ENCODE measurements at regions not wholly inside any gene's neighbourhood (a gene's known extent, or its start where the extent isn't known, plus 50 kb on each side); places are given as distances from the start of the nearest gene placed in this dataset.

GRCh38 chr10:105837951-105838350, 1196.9 kb downstream of the SORCS3 start:
- Histone ChIP-seq H2AFZ (ENCODE audit: control insufficient read depth, low read length) (peak overlapping the region; percentile 12), H3K27ac (ENCODE audit: control insufficient read depth, insufficient read depth, low read length) (no peak overlapping the region), H3K9me3 (ENCODE audit: control insufficient read depth, low read depth, low read length) (no peaks in the 10 kb centered on the region), H3K27me3 (ENCODE audit: control insufficient read depth, extremely low read depth, insufficient read depth, low read length) (no peaks in the 10 kb centered on the region), H3K79me2 (ENCODE audit: control insufficient read depth, insufficient read depth, low read length) (no peaks in the 10 kb centered on the region), H3K4me2 (ENCODE audit: control insufficient read depth, extremely low read depth, insufficient read depth, low read depth, low read length) (peak overlapping the region; percentile 27), H3K4me3 (ENCODE audit: control insufficient read depth in 2 of 3, extremely low read depth in 1 of 3, insufficient read depth in 2 of 3, low read depth in 1 of 3, low read length in 3 of 3) (no peak overlapping the region), H3K36me3 (ENCODE audit: control insufficient read depth in 2 of 2, extremely low read depth in 1 of 2, insufficient read depth in 2 of 2, low read length in 2 of 2) (no peaks in the 10 kb centered on the region), H3K9ac (ENCODE audit: control insufficient read depth, extremely low read depth, insufficient read depth, low read length) (no peak overlapping the region), H3K9me1 (ENCODE audit: control insufficient read depth, extremely low read depth, insufficient read depth, low read length) (no peaks in the 10 kb centered on the region), H4K20me1 (ENCODE audit: control insufficient read depth, extremely low read depth, insufficient read depth, low read length) (no peaks in the 10 kb centered on the region), H3K4me1 (ENCODE audit: control insufficient read depth, extremely low read depth, insufficient read depth, low read length) (no peaks in the 10 kb centered on the region)
- no peak for DNase-seq (ENCODE audit: low read depth, low spot score)
- no peak for FAIRE-seq
- dilution Hi-C loops (cut with MboI; ENCODE audit: extremely low pct_ligation_motif_present, low sequenced_read_pairs) = no loop called here
- TF ChIP-seq, protein P1, sequence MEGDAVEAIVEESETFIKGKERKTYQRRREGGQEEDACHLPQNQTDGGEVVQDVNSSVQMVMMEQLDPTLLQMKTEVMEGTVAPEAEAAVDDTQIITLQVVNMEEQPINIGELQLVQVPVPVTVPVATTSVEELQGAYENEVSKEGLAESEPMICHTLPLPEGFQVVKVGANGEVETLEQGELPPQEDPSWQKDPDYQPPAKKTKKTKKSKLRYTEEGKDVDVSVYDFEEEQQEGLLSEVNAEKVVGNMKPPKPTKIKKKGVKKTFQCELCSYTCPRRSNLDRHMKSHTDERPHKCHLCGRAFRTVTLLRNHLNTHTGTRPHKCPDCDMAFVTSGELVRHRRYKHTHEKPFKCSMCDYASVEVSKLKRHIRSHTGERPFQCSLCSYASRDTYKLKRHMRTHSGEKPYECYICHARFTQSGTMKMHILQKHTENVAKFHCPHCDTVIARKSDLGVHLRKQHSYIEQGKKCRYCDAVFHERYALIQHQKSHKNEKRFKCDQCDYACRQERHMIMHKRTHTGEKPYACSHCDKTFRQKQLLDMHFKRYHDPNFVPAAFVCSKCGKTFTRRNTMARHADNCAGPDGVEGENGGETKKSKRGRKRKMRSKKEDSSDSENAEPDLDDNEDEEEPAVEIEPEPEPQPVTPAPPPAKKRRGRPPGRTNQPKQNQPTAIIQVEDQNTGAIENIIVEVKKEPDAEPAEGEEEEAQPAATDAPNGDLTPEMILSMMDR (optimal IDR thresholded peaks at IDR 0.05 in 1 of 3, IDR thresholded peaks at IDR 0.05 in 1 of 3, conservative IDR thresholded peaks at IDR 0.05 in 1 of 3; ENCODE audit: extremely low read depth in 1 of 3, insufficient read depth in 2 of 3, low read length in 3 of 3) = no peak
- no peak for TF ChIP-seq EZH2 (IDR thresholded peaks at IDR 0.05; ENCODE audit: low read length)

DNA sequence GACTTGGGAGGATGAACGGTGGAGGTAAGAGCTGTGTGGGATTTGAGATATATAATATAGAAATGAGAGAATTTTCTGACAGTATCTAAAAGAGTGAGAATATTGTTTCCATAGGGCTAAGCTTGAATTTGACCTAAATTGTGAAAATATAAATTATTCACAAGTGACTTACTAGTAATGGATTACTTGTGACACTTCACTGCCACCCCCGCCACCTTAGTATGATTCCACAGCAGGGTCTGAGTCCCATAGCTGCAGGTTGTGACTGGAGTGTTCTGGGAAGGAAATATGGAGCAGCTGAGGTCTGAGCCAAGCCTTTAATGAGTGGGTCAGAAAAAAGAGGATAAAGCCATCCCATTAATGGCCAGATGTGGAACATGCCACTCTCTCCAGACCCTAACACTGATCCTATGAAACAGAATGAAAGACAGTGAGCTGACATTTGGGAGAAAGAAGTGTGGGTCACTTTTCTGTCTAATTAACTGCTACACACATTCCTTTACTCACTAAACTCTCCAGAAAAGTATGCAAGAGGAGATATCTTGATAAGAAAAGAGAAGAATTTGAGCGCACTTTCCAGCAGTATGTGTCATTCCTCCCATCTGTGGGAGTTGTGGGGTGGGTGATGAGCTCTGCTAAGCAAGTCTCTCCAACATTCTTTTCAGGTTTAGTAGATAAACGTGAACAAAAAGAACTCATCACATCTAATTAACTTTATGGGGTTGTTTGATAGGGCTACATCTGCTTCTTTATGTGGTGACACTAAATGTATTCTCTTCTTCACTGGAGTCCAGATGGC, 1193.4 kb downstream of the SORCS3 start:
- dilution Hi-C loops (cut with MboI; ENCODE audit: extremely low pct_ligation_motif_present, low sequenced_read_pairs) = no loop called here
- FAIRE-seq (no peak), DNase-seq (ENCODE audit: low read depth, low spot score) (no peak)
- Histone ChIP-seq H3K9ac (ENCODE audit: control insufficient read depth, extremely low read depth, insufficient read depth, low read length) (no peak overlapping the region), H3K27me3 (ENCODE audit: control insufficient read depth, extremely low read depth, insufficient read depth, low read length) (no peaks in the 10 kb centered on the region), H4K20me1 (ENCODE audit: control insufficient read depth, extremely low read depth, insufficient read depth, low read length) (no peaks in the 10 kb centered on the region), H3K4me3 (ENCODE audit: control insufficient read depth in 2 of 3, extremely low read depth in 1 of 3, insufficient read depth in 2 of 3, low read depth in 1 of 3, low read length in 3 of 3) (no peak overlapping the region), H3K9me3 (ENCODE audit: control insufficient read depth, low read depth, low read length) (no peaks in the 10 kb centered on the region), H2AFZ (ENCODE audit: control insufficient read depth, low read length) (no peak overlapping the region), H3K27ac (ENCODE audit: control insufficient read depth, insufficient read depth, low read length) (no peak overlapping the region), H3K79me2 (ENCODE audit: control insufficient read depth, insufficient read depth, low read length) (no peaks in the 10 kb centered on the region), H3K4me2 (ENCODE audit: control insufficient read depth, extremely low read depth, insufficient read depth, low read depth, low read length) (no peak overlapping the region), H3K4me1 (ENCODE audit: control insufficient read depth, extremely low read depth, insufficient read depth, low read length) (no peaks in the 10 kb centered on the region), H3K36me3 (ENCODE audit: control insufficient read depth in 2 of 2, extremely low read depth in 1 of 2, insufficient read depth in 2 of 2, low read length in 2 of 2) (no peaks in the 10 kb centered on the region), H3K9me1 (ENCODE audit: control insufficient read depth, extremely low read depth, insufficient read depth, low read length) (no peaks in the 10 kb centered on the region)
- no peak for TF ChIP-seq EZH2 (IDR thresholded peaks at IDR 0.05; ENCODE audit: low read length)

GRCh38 chr10:105827133-105827532, 1186.0 kb downstream of the SORCS3 start:
- H3K79me2 ChIP-seq (ENCODE audit: control insufficient read depth, insufficient read depth, low read length) = no peaks in the 10 kb centered on the region
- no peak for FAIRE-seq
- DNase-seq (ENCODE audit: low read depth, low spot score) = no peak
- no peak overlapping the region for H3K4me2 ChIP-seq (ENCODE audit: control insufficient read depth, extremely low read depth, insufficient read depth, low read depth, low read length)
- TF ChIP-seq, protein P1 (optimal IDR thresholded peaks at IDR 0.05 in 1 of 3, IDR thresholded peaks at IDR 0.05 in 1 of 3, conservative IDR thresholded peaks at IDR 0.05 in 1 of 3; ENCODE audit: extremely low read depth in 1 of 3, insufficient read depth in 2 of 3, low read length in 3 of 3) = no peak
- TF ChIP-seq EZH2 (IDR thresholded peaks at IDR 0.05; ENCODE audit: low read length) = no peak
- H3K9me3 ChIP-seq (ENCODE audit: control insufficient read depth, low read depth, low read length) = no peaks in the 10 kb centered on the region
- H3K4me3 ChIP-seq (ENCODE audit: control insufficient read depth in 2 of 3, extremely low read depth in 1 of 3, insufficient read depth in 2 of 3, low read depth in 1 of 3, low read length in 3 of 3) = no peak overlapping the region
- dilution Hi-C loops (cut with MboI; ENCODE audit: extremely low pct_ligation_motif_present, low sequenced_read_pairs) = no loop called here
- H4K20me1 ChIP-seq (ENCODE audit: control insufficient read depth, extremely low read depth, insufficient read depth, low read length) = no peaks in the 10 kb centered on the region
- no peaks in the 10 kb centered on the region for H3K9me1 ChIP-seq (ENCODE audit: control insufficient read depth, extremely low read depth, insufficient read depth, low read length)
- H3K36me3 ChIP-seq (ENCODE audit: control insufficient read depth in 2 of 2, extremely low read depth in 1 of 2, insufficient read depth in 2 of 2, low read length in 2 of 2) = no peaks in the 10 kb centered on the region
- H2AFZ ChIP-seq (ENCODE audit: control insufficient read depth, low read length) = no peak overlapping the region
- H3K9ac ChIP-seq (ENCODE audit: control insufficient read depth, extremely low read depth, insufficient read depth, low read length) = no peak overlapping the region
- no peaks in the 10 kb centered on the region for H3K4me1 ChIP-seq (ENCODE audit: control insufficient read depth, extremely low read depth, insufficient read depth, low read length)
- H3K27ac ChIP-seq (ENCODE audit: control insufficient read depth, insufficient read depth, low read length) = no peak overlapping the region
- no peaks in the 10 kb centered on the region for H3K27me3 ChIP-seq (ENCODE audit: control insufficient read depth, extremely low read depth, insufficient read depth, low read length)

All from keratinocyte (primary cell).